Smooth muscle cell (in vitro differentiated cells): ENCODE measurements at regions not wholly inside any gene's neighbourhood (a gene's known extent, or its start where the extent isn't known, plus 50 kb on each side); places are given as distances from the start of the nearest gene placed in this dataset.
"Not testable (repeated sequence)": the region's sequence is repeated elsewhere in the genome, so short reads cannot be mapped to it uniquely, and the experiment has no call there.

Experiments used
- DNase-seq: peaks from one replicate; lab custom pipeline; 2025; ENCODE audit not compliant: unreplicated experiment; lab: John Stamatoyannopoulos, UW
- H2AFZ ChIP-seq: fragments of 200-600 bp; sonication (generic); 2 replicates; pipeline ENCODE4 v1.6.0; 2016; ENCODE audit warnings: antibody characterized with exemption, low read depth, mild to moderate bottlenecking
- H3F3A ChIP-seq: fragments of 200-600 bp; sonication (generic); 2 replicates; pipeline ENCODE4 v1.6.0; 2017; ENCODE audit warnings: antibody characterized with exemption, low read depth
- H3K27ac ChIP-seq: fragments of 200-600 bp; sonication (generic); 2 replicates; pipeline ENCODE4 v1.5.1; 2016; ENCODE audit warnings: low read depth, mild to moderate bottlenecking
- H3K27me3 ChIP-seq: fragments of 200-600 bp; sonication (generic); 2 replicates; pipeline ENCODE4 v1.6.1; 2016; ENCODE audit warnings: low read depth, mild to moderate bottlenecking
- H3K36me3 ChIP-seq: fragments of 200-600 bp; sonication (generic); 2 replicates; pipeline ENCODE4 v1.5.1; 2016; ENCODE audit warnings: low read depth
- H3K4me1 ChIP-seq: fragments of 200-600 bp; sonication (generic); 2 replicates; pipeline ENCODE4 v1.5.1; 2016; ENCODE audit warnings: low read depth
- H3K4me2 ChIP-seq: fragments of 200-600 bp; sonication (generic); 2 replicates; pipeline ENCODE4 v1.6.0; 2016; ENCODE audit warnings: mild to moderate bottlenecking
- H3K4me3 ChIP-seq: fragments of 200-600 bp; sonication (generic); 2 replicates; pipeline ENCODE4 v1.5.1; 2016; ENCODE audit warnings: mild to moderate bottlenecking
- H3K79me2 ChIP-seq: fragments of 200-600 bp; sonication (generic); 2 replicates; pipeline ENCODE4 v1.6.0; 2016; ENCODE audit warnings: low read depth, mild to moderate bottlenecking
- H3K9ac ChIP-seq: fragments of 200-600 bp; sonication (generic); 2 replicates; pipeline ENCODE4 v1.6.0; 2016; ENCODE audit warnings: low read depth
- H3K9me3 ChIP-seq: fragments of 200-600 bp; sonication (generic); replicated peaks from 2 replicates; pipeline ENCODE4 v1.5.1; 2016; ENCODE audit warnings: low read depth
- H4K20me1 ChIP-seq: fragments of 200-600 bp; sonication (generic); 2 replicates; pipeline ENCODE4 v1.6.0; 2016; ENCODE audit warnings: low read depth
- WGBS: methylation state at CpG from one replicate; pipeline ENCODE4 v1.1.7; 2016; ENCODE audit warnings: low lambda C conversion rate; 5-methylcytosine and 5-hydroxymethylcytosine counted together
- TF ChIP-seq, protein P1 (sequence below): fragments of 200-600 bp; sonication (generic); IDR thresholded peaks from 2 replicates; pipeline ENCODE4 v1.5.1; 2017; ENCODE audit warnings: borderline replicate concordance, mild to moderate bottlenecking, antibody characterized with exemption; ENCODE audit not compliant: insufficient read depth, poor library complexity, severe bottlenecking

DNA sequence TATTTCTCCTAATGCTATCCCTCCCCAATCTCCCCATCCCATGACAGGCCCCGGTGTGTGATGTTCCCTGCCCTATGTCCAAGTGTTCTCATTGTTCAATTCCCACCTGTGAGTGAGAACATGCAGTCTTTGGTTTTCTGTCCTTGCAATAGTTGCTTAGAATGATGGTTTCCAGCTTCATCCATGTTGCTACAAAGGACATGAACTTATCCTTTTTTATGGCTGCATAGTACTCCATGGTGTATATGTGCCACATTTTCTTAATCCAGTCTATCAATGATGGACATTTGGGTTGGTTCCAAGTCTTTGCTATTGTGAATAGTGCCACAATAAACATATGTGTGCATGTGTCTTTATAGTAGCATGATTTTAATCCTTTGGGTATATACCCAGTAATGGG is 51.3 kb upstream of the RIOK2 start:
- not testable (repeated sequence) for H3K27ac ChIP-seq, H2AFZ ChIP-seq, H3K36me3 ChIP-seq, H3F3A ChIP-seq, H3K4me2 ChIP-seq, H3K4me3 ChIP-seq, H3K4me1 ChIP-seq, H3K79me2 ChIP-seq, H3K27me3 ChIP-seq, H3K9ac ChIP-seq, H3K9me3 ChIP-seq, H4K20me1 ChIP-seq, DNase-seq
- 95% methylated on average over 1 of the region's 1 CpG for WGBS

DNA sequence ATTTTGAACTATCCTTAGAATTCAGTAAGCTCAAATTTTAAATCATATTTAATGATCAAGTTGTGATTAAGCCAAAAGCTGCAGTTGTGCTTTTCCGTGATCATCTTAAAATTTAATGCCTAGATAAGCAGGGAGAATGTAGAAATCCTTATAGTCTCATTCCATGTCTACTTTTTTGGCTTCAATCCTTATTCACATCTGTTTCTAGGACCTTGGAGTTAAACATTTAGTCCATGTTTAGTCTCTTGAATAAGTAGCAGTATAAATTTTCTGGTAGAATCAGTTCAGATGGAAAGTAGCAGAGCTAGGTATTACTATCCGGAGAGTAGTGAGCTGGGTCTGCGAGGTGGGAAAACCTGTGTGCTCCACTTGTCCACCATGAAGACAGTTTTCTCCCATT is 59.3 kb upstream of the RIOK2 start:
- H2AFZ ChIP-seq = no peak overlapping the region
- H3K4me2 ChIP-seq = no peak overlapping the region
- no peak overlapping the region for H3K9ac ChIP-seq
- H3K9me3 ChIP-seq = no peaks in the 10 kb centered on the region
- no peaks in the 10 kb centered on the region for H3K79me2 ChIP-seq
- peaks cover 4% of the 10 kb centered on the region for H3K4me1 ChIP-seq
- no peak for DNase-seq
- H3K27ac ChIP-seq = no peak overlapping the region
- no peaks in the 10 kb centered on the region for H4K20me1 ChIP-seq
- H3K4me3 ChIP-seq = no peak overlapping the region
- no peaks in the 10 kb centered on the region for H3F3A ChIP-seq
- H3K36me3 ChIP-seq = no peaks in the 10 kb centered on the region
- TF ChIP-seq, protein P1, sequence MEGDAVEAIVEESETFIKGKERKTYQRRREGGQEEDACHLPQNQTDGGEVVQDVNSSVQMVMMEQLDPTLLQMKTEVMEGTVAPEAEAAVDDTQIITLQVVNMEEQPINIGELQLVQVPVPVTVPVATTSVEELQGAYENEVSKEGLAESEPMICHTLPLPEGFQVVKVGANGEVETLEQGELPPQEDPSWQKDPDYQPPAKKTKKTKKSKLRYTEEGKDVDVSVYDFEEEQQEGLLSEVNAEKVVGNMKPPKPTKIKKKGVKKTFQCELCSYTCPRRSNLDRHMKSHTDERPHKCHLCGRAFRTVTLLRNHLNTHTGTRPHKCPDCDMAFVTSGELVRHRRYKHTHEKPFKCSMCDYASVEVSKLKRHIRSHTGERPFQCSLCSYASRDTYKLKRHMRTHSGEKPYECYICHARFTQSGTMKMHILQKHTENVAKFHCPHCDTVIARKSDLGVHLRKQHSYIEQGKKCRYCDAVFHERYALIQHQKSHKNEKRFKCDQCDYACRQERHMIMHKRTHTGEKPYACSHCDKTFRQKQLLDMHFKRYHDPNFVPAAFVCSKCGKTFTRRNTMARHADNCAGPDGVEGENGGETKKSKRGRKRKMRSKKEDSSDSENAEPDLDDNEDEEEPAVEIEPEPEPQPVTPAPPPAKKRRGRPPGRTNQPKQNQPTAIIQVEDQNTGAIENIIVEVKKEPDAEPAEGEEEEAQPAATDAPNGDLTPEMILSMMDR = no peak
- 79% methylated on average over 3 of the region's 3 CpGs for WGBS
- no peaks in the 10 kb centered on the region for H3K27me3 ChIP-seq

DNA sequence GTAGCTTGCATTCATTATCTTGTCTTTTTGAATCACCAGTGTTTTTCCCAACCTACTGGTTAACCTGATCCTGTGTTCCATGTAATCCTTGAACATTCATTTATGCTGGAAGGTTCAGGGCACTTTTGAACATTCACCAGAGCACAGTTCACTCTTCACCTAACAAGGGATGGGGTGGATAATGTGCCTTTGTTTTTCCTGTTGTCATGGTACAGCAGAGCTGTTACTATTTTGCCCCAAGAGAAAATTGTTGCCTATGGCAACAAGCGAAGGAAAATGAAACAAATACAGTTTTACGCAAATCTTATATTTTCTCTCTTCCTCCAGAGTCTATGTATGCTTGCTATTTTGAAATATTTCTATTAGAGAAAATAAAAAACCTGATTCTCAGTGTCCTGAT is 60.3 kb upstream of the RIOK2 start:
- 96% methylated on average over 2 of the region's 2 CpGs for WGBS
- no peaks in the 10 kb centered on the region for H3K27me3 ChIP-seq

DNA sequence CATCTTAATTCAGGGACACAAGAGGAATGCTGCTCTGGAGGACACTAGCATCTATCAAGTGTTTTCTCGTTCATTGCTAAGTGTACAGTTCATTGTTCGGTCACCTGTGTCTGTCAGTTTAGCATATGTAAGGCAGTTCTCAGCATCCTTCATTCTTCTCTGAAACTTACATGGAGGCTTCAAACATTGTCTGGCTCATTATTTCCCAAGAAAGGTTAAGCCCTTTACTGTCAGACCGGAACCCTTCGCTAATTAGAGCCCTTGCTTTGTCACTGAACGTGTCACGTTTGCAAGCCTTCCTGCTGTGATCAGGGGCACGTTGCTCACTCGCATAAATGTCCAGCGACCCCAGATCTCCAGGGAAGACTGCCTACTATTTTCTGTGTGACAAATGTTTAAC is 62.3 kb upstream of the RIOK2 start:
- Histone ChIP-seq H3K36me3 (no peaks in the 10 kb centered on the region), H3K4me3 (no peak overlapping the region), H3K79me2 (no peaks in the 10 kb centered on the region), H3K27me3 (no peaks in the 10 kb centered on the region), H3K4me2 (no peak overlapping the region), H2AFZ (no peak overlapping the region), H3K27ac (no peak overlapping the region), H3K4me1 (peaks cover 4% of the 10 kb centered on the region), H3F3A (no peaks in the 10 kb centered on the region), H4K20me1 (no peaks in the 10 kb centered on the region), H3K9ac (no peak overlapping the region), H3K9me3 (no peaks in the 10 kb centered on the region)
- no peak for DNase-seq
- WGBS = 85% methylated on average over 9 of the region's 9 CpGs
- TF ChIP-seq, protein P1 = no peak

More for the DNA sequence above, 60.3 kb upstream of the RIOK2 start:
- no peaks in the 10 kb centered on the region for H3F3A ChIP-seq
- TF ChIP-seq, protein P1 = no peak
- H2AFZ ChIP-seq = no peak overlapping the region
- no peak overlapping the region for H3K9ac ChIP-seq
- no peak overlapping the region for H3K27ac ChIP-seq
- no peak overlapping the region for H3K4me3 ChIP-seq
- H4K20me1 ChIP-seq = no peaks in the 10 kb centered on the region
- no peak for DNase-seq
- no peaks in the 10 kb centered on the region for H3K9me3 ChIP-seq
- no peaks in the 10 kb centered on the region for H3K36me3 ChIP-seq
- H3K4me2 ChIP-seq = no peak overlapping the region
- peaks cover 4% of the 10 kb centered on the region for H3K4me1 ChIP-seq
- H3K79me2 ChIP-seq = no peaks in the 10 kb centered on the region
